H1 (cell line): ENCODE measurements at regions not wholly inside any gene's neighbourhood (a gene's known extent, or its start where the extent isn't known, plus 50 kb on each side); places are given as distances from the start of the nearest gene placed in this dataset.

Source experiments
- BACH1 ChIP-seq: IDR thresholded peaks from 2 replicates; pipeline ENCODE4 v1.6.1; 2012; ENCODE audit warnings: low read length, improper control_type of control experiment
- CBX8 ChIP-seq: fragments of 300-800, 300-1000 bp; sonication (generic); IDR thresholded peaks from 2 replicates; pipeline ENCODE4 v1.7.1; 2016; ENCODE audit warnings: low read depth, low read length, borderline replicate concordance
- GABPA ChIP-seq: IDR thresholded peaks from 2 replicates; pipeline ENCODE4 v1.6.1; 2011; ENCODE audit warnings: mild to moderate bottlenecking, low read length, moderate library complexity, borderline replicate concordance; ENCODE audit not compliant: insufficient read depth
- POLR2A ChIP-seq, 2 experiments: IDR thresholded peaks; 1 replicate in 1 of 2; 2 replicates in 1 of 2; pipeline ENCODE4 v1.6.1; 2011; ENCODE audit warnings: low read depth in 2 of 2, low read length in 2 of 2, mild to moderate bottlenecking in 2 of 2; ENCODE audit errors: control extremely low read depth in 1 of 2
- POLR2AphosphoS5 ChIP-seq: IDR thresholded peaks from 2 replicates; pipeline ENCODE4 v1.6.1; 2011; ENCODE audit warnings: low read depth, low read length
- SP1 ChIP-seq: IDR thresholded peaks from 2 replicates; pipeline ENCODE4 v1.6.1; 2011; ENCODE audit warnings: low read depth, low read length
- YY1 ChIP-seq: IDR thresholded peaks from 2 replicates; pipeline ENCODE4 v1.6.1; 2011; ENCODE audit warnings: low read depth, mild to moderate bottlenecking, low read length
- TF ChIP-seq, protein P1 (sequence below), 3 experiments: IDR thresholded peaks; 1 replicate in 2 of 3; 2 replicates in 1 of 3; pipeline versions ENCODE4 v1.5.1 to v1.6.1; 2011; ENCODE audit warnings: low read length in 3 of 3, mild to moderate bottlenecking in 3 of 3, inconsistent platforms in 2 of 3, low read depth in 1 of 3, moderate library complexity in 1 of 3; ENCODE audit not compliant: insufficient read depth in 1 of 3; ENCODE audit errors: control extremely low read depth in 1 of 3
- TF ChIP-seq, protein P2 (sequence below): IDR thresholded peaks from 2 replicates; pipeline ENCODE4 v1.6.1; 2012; ENCODE audit warnings: inconsistent platforms

DNA sequence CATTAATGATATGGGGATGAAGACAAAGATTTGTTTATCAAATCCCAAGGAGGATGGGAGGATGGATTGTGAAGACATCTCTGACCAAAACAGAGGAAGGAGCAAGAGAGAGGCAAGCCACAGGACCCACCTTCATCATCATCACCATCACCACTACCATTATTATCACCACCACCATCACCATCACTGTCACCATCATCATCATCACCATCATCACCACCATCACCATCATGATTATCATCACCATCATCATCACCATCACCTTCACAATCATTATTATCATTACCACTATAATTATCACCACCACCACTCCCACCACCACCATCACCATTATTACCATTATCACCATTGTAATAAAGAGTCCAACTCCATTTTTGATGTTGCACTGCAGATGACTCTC, 482.5 kb downstream of the PTPRU start:
- no peak for TF ChIP-seq POLR2AphosphoS5
- TF ChIP-seq, protein P1, sequence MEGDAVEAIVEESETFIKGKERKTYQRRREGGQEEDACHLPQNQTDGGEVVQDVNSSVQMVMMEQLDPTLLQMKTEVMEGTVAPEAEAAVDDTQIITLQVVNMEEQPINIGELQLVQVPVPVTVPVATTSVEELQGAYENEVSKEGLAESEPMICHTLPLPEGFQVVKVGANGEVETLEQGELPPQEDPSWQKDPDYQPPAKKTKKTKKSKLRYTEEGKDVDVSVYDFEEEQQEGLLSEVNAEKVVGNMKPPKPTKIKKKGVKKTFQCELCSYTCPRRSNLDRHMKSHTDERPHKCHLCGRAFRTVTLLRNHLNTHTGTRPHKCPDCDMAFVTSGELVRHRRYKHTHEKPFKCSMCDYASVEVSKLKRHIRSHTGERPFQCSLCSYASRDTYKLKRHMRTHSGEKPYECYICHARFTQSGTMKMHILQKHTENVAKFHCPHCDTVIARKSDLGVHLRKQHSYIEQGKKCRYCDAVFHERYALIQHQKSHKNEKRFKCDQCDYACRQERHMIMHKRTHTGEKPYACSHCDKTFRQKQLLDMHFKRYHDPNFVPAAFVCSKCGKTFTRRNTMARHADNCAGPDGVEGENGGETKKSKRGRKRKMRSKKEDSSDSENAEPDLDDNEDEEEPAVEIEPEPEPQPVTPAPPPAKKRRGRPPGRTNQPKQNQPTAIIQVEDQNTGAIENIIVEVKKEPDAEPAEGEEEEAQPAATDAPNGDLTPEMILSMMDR (IDR thresholded peaks at IDR 0.05; ENCODE audit: control extremely low read depth in 1 of 3, insufficient read depth in 1 of 3, low read depth in 1 of 3, low read length in 3 of 3): no peak
- no peak for TF ChIP-seq POLR2A (IDR thresholded peaks at IDR 0.05; ENCODE audit: control extremely low read depth in 1 of 2, low read depth in 2 of 2, low read length in 2 of 2)
- no peak for TF ChIP-seq SP1
- no peak for TF ChIP-seq GABPA
- TF ChIP-seq YY1: no peak
- TF ChIP-seq, protein P2, sequence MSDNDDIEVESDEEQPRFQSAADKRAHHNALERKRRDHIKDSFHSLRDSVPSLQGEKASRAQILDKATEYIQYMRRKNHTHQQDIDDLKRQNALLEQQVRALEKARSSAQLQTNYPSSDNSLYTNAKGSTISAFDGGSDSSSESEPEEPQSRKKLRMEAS: no peak
- no peak for TF ChIP-seq BACH1
- TF ChIP-seq CBX8: no peak
